ENCODE measurements at regions not wholly inside any gene's neighbourhood (a gene's known extent, or its start where the extent isn't known, plus 50 kb on each side); places are given as distances from the start of the nearest gene placed in this dataset.
"Not testable (repeated sequence)": the region's sequence is repeated elsewhere in the genome, so short reads cannot be mapped to it uniquely, and the experiment has no call there.

DNA sequence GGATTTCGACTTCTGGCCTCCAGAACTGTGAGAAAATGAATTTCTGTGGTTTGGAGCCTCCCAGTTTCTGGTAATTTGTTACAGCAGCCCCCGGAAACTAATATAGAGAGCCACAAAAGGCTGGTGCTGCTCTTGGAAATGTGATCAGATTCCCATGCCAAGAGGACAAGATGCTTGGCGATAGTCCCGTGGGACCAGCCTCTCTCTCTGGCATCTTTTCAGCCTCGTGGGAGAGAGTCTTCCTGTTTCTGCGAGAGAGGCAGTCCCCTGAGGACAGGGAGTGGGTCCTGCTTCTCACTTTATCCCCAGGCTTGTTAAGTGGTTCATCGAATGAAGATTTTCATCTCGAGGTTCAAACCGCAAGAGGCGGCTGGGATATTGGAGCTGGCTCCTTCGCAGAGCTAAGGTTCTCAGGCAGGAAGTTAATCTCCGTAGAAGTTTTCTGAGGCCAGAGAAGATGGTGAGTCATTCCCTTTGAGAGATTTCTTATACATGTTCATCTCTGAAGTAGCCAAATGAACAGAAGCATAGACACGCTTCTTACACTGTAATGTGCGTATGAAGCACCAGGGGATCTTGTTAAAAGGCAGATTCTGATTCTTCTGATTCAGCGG is 211.6 kb upstream of the SDK2 start:
- no peak for DNase-seq

DNA sequence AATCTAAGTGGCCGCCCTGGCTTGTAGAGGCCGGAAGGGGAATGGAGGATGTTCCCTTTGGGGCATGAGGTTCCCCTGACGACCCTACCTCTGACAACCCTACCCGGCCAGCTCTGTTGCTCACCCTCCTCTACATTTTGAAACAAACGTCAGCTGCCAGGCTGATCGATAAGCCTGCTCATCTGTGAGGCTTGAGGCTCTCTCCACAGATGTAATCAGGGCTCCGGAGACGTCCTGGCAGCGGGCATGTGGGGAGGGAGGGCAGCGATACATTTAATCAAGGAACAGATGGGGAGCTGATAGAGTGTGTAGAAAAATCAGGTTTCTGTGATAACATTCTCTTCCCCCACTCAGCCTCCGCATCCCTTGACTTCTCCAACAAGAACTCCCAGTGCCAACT is 212.3 kb upstream of the SDK2 start:
- DNase-seq: no peak

- DNase-seq: not testable (repeated sequence)
These were observed 215.3 kb upstream of the SDK2 start for GRCh38 chr17:73859439-73860008.

DNA sequence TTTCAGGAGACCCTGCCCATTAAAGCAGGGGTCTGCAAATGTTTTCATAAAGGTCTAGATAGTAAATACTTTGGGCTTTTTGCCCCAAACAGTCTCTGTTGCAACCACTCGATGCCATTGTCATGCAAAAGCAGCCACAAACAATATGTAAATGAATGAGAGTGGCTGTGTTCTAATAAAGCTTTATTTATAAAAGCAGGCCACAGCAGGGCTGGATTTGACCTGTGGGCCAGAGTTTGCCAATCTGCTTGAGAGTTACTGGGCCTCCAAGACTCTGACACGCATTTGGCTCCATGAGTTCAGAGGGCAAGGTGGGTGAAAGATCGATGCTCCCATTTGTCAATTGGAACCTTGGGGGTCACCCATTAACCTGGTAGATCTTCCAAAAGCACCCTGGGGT is 217.3 kb upstream of the SDK2 start:
- no peak for DNase-seq

DNA sequence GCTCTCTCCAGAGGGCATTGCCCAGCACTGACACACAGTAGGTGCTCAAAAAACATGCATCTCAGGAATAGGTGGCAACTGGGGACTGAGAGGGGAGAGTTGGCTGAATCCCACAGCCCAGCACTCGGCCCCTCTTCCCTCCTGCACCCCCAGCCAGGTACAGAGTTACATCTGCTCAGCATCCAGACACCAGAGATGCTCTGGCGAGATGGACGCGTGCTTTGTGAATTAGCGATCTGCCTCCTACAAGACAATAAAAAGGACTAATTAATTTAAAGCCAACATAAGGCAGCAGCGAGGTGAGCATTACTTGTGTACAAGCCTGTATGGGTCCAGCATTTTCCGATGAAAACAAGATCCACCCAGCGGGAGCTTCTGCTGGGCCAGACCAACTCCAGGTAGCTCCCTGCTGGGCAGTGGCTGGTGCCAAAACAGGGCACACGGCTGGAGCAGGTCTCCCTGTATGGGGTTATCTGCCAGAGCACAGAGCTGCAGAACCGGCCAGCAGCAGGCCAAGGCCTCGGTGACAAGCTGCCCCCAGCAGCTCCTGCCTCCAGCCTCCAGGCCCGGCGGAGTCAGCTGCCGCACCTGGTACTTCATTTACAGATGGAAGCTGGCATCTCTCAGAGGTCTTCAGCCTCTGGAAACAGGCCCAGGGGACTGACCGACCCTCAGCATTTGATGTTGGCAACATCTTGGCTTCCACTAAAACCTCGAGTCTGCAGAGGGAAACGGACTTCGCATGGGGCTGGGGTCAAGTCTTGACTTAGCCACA is 219.7 kb upstream of the SDK2 start:
- DNase-seq: peak; percentile 17

DNA sequence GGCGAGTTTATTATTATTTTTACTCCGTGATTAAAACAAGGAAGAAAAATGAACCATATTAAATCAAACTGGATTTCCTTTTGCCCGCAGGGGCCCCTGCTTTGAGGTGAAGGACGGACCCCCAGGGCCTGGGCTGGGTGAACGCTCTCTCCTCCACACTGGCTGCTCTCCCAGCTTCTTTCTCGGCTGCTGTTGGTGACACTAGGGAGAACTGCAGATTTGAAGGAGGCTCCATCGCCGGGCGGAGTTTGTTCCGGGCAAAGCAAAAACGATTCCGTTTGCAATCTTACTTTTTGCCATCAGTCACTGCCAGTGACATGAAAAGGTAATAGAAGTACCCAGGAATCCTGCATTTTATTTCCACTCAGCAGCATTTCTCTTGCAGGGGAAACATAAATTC is 221.6 kb upstream of the SDK2 start:
- DNase-seq: no peak

GRCh38 chr17:73867056-73867455 is 222.8 kb upstream of the SDK2 start:
- DNase-seq: no peak

GRCh38 chr17:73870068-73870467 is 225.8 kb upstream of the SDK2 start:
- no peak for DNase-seq

- no peak for DNase-seq
These were observed 226.2 kb upstream of the SDK2 start for GRCh38 chr17:73870473-73870872.

DNA sequence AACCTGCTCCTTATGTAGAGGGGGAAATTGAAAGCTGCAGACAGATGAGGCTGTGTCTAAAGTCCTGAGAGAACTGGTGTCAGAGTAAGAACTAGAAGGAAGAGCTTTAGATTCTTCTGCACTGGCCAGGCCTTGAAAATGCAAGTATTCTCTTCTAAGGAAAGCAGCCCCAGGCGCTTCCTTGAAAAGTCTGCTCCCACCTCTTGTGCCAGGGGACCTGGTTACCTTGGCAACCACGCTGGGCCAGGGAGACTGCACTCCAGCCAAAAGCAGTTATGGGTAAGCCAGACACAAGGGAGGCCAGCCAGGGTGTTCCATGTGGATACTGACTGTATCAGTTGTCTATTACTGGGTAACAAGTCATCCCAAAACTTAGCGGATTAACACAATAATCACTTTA is 228.6 kb upstream of the SDK2 start:
- DNase-seq: no peak

- no peak for DNase-seq
These were observed 229.9 kb upstream of the SDK2 start for GRCh38 chr17:73874008-73874720.

GRCh38 chr17:73875346-73875745 is 231.1 kb upstream of the SDK2 start:
- DNase-seq: no peak

DNA sequence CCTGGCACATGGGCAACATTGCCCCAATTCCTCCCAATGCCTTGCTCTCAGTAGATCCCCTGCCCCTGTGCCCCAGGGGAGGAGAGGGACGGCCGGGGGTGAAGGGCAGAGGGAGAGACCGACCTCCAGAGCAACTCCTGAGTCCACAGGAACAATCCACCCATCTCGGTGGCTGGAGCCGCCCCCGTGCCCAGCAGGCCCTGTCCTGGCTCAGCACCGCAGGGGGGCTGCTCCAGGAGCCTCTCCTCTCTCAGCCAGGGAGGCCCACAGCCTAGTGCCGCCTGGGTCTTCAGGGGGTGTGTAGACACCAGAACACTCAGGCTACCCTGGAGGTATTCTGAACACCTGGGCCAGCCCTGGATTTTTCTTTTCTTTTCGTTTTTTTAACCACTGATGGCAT is 233.7 kb upstream of the SDK2 start:
- DNase-seq: no peak

DNA sequence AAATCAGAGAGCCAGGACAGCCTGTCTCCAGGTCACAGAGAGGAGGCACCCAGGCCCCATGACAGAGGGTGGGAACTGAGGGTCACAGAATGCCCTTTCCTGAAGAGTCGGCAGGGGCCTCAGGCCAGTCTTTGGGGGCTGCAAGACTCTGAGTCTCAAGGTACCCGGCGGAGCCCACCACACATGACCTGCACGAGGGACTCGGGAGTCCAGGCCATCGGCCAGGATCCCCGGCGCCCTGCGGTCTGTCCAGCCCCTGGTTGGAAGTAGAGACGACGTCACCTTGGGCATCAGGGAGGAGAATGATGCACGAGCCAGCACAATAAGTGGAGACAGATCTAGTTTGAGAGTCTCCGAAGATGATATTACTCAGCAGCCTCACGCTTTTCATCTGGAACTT is 234.7 kb upstream of the SDK2 start:
- DNase-seq: no peak

DNA sequence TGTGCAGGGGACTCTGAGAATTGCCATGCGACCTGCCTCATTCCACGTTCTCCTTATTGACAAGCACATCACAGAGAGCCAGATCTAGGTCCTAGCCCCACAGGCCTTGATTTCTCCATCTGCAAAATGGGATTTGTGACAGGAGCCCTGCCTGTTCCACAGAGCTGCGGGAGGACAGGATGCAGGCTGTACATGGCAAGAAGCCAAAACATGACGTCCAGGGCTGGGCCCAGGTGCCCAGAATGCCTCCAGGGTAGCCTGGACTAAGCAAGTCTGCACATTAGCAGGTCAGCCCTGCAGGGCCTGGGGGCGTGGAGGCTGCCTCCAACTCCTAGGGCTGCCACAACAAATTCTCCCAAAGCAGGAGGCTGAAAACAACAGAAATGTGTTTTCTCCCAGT is 235.7 kb upstream of the SDK2 start:
- no peak for DNase-seq

DNA sequence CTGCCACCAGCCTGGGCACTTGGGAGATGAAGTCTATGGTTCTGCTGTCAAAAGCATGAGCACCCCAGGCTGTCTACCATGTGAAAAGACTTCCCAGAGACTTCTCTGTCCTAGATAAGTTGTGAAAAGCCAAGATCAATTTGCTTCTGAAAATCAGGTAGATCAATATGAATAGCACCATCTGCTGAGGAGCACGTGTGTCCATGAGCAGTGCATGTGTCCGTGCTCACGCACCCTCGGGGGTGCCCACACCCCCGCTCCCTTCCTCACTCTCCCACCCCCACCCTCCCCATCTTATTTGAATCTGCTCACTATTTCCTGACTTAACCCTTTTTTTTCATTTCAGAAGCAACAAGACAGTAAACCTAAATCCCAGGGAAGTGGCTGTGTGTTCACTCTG is 238.3 kb upstream of the SDK2 start:
- no peak for DNase-seq

- no peak for DNase-seq
These were observed 238.9 kb upstream of the SDK2 start for GRCh38 chr17:73883175-73883574.

DNA sequence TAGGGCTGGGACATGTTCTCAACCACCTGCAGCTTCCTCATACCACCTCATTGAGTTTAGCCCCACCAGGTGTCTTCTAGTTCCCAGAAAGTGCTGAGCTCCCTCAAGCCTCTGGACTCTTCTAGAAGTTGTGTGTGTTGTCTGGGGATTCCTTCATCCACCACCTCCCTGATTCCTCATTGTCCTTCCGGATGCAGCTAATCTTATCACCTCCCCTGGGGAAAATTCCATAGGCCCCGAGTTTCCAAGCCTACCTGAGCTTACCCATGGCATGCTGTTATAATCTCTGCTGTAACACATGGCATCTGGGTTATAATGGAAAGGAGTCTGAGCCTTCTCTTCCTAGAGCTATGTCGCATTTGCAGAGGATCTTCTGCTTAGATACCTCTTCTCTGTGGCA is 243.5 kb upstream of the SDK2 start:
- no peak for DNase-seq

- DNase-seq: no peak
These were observed 244.6 kb upstream of the SDK2 start for GRCh38 chr17:73888862-73889261.

DNA sequence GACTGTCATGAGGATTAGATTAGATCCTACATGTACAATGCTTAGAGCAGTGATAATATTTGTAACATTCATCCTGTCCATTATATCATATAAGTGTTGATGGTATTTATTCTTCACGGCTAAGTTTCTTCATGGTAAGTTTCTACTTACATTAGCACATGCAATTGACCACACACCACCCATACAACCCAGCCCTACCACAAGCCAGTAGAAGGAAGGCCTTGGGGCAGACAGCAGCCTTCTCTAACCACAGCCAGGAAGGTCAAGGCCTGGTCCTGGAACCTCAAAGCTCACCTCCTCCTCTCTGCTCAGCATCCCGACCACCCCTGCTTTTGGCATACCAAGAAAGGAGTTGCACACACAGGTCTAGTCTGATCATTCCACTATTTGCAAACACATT is 245.2 kb upstream of the SDK2 start:
- no peak for DNase-seq

DNA sequence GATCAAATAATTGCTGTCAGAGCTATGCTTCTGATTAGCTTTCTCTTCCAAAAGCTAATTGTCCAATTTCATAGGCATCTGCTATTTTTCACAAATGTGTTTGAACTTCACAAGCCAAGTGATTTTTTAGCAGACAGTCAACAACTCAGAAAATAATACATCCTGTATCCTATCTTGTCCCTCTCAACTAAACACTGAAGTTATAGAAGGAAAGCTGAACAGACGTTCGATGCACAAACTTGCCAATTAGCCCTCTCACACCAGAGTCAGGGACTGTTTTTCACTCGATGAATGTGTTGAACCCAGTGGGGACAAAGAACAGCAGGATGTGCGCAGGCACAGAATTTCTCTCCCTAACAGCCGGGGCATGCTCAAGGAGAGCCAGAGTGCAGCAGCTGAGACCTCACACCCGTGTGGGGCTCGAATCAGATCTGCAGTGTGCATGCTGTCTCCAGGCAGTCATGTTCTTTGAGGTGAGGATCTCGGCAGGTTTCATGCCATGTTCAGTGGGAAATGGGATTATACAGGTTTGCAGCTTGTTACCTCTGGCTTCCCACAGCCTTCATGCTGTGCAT is 246.7 kb upstream of the SDK2 start:
- no peak for DNase-seq

DNA sequence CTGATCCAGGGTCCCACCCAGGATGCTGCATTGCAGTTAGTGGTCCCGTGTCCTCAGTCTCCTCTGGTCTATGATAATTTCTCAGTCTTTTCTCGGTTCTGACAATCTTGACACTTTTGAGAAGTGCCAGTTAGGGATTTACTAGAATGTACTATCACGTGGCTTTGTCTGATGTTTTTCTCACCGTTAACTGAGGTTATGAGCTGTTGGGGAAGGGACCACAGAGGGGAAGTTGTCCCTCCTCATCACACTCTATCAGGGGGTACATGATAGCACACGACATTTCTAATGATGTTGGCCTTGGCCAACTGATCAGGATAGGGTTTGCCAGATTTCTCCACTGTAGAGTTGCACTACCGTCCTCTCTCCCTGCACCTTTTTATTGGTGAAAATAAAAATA is 250.9 kb upstream of the SDK2 start:
- DNase-seq: no peak

GRCh38 chr17:73896966-73897365 is 252.7 kb upstream of the SDK2 start:
- no peak for DNase-seq

- DNase-seq: no peak
These were observed 255.6 kb upstream of the SDK2 start for GRCh38 chr17:73899839-73900238.
